ENCODE measurements at regions not wholly inside any gene's neighbourhood (a gene's known extent, or its start where the extent isn't known, plus 50 kb on each side); places are given as distances from the start of the nearest gene placed in this dataset.

DNA sequence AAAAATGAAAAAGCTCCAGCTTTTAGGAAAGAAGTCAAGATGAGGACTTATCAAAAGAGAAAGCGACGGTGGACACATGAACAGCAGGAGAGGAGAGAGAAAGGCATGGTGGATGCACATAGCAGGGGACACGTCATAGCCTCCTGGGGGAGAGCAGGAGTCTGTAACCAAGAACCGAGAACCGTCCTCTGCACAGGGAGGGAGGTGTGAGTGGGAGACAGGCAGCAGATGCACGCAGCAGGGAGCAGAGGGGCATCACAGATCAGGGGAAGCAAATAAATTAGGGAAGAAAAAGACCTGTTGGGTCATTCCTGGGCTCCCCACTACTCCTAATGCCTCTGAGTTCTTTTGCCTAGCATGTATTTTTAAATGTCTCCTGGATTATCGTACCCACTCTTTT lies 138.1 kb upstream of the RMST start:
- no peak for DNase-seq (ENCODE audit: low spot score)

DNA sequence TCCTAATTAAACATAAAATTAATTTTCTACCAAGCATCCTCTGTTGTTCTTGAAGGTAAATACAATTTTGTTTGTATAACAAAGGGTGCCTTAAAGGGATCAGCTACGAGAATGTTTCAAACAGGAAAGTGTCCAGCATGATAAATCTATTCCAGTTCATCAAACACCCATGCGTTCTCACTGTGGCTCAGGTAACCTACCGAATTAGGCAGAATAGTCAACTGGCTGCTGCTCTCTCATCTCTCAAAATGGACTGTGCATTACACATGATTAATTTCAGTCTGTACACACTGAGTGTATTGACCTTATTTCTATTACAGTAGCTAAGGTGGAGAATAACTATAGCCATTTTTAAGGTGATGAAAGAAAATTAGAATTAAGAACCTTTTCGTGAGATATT lies 127.5 kb upstream of the RMST start:
- no peak for DNase-seq (ENCODE audit: low spot score)

DNA sequence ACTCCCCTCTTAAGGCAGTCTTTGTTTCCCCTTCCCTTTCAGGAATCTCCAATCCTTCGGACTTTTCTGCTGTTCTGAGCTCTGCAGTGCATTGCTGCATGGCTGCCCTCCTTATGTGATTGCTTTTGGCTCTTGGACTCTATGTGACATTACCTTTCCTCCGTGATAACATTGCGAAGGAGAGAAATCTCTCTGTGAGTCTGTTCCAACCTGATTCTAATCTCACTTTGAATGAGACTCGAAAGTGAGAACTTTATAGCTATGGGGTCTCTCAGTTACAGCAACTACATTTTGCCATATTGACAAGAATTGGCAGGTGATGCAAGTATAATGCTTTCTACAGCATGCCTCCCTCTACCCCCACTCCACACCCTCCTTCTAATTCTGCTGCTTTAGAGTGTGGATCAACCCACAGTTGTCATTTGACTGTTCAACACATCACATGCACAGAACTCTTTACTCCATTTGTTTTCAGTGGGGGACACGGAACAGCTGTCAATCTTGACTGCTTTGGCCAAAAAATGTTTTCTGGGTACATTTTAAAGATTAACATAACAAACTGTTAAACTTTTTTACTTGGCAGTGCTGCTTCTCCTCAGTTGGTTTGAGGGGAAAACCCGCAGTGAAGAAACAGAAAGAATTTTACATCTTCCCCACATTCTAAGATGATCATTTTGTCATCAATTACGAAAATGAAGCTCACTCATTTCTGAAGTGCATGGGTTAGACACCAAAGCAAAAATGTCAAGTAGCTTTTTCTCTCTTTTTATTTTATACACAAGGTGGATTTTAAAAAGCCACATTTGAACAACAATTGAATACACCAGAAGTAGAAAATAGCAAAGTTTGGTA lies 125.5 kb upstream of the RMST start:
- DNase-seq (ENCODE audit: low spot score), result no peak

DNA sequence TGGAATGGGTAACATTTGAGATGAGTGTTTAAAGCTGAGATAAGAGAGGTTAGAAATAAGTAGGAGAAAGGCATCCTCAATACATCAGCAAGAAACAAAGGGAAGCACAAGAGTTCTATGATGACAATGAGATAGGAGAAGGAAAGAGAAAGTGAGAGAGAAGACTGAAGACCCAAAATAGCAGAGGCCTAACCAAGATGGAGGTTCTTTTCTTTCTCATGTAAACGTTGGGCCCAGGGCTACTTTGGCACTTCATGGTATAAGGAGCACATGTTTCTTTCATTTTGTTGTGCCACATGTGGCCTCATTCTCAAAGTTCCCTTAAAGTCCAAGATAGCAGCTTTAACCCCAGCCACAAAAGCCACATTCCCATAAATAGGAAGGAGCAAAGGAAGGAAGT lies 120.5 kb upstream of the RMST start:
- DNase-seq (ENCODE audit: low spot score), result no peak

DNA sequence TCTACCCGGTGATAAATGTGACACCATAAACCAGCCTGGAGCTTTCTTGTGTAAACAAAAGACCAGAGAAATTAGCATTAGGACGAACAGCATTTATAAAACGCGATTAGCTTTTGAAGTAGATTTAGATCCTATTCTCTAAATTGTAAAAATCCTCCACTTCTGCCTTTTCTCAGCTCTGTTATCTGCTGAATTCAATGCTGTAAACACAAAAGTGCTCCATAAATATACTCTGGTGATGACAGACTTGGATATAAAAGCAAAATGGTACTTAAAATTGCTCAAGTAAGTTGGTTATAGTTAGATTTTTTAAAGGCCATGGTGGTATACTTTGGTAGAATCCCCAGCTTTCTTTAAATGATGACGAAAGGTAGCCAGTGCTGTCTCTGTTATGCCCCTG lies 114.6 kb upstream of the RMST start:
- DNase-seq (ENCODE audit: low spot score), result no peak

DNA sequence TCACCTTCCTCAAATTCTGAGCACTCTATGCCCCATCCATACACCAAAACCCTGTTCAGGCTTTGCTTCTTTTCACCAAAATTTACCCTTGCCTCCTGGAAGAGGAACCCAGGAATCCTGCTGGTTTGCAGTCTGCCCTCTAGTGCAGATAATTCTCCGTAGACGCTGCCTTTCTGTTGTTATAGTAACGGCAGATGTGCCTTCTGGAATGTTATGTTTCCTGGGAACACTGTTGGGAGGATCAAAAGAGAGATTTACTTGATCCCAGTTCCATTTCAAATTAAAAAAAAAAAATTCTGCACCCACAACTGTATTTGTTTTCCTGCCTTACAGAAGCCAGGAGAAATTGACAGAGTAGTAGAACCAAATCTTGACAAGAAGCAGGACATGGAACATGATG lies 104.2 kb upstream of the RMST start:
- DNase-seq (ENCODE audit: low spot score), result no peak

DNA sequence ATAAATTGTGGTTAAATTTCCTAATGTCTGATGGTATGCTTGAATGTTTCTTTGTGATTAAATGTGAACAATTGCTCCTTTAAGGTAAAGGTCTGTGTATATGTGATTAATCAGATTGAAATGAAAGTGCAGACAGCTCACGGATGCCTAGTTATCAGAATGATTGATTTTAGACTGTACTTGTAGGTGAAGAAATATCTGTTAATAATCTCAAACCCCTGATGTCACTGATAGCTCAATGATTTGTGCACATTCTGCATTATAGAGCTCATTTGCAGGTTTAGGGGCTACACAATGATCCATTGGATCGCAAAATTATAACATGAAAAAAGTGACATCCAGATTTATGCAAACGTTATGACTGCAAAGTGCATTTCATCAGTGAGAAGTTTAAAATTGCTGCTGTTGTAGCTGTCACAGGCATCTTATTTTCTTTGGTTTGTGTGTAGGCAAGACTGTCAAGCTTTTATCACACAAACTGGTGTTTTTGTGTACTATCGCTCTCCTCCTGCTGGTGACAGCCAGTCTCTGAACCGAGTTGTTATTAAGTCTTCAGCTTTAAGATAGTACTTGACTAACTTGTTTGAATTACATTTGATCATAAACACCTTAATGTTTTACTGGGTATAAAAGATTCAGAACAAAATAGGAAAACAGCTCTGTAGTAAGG lies 103.4 kb upstream of the RMST start:
- no peak for DNase-seq (ENCODE audit: low spot score)

DNA sequence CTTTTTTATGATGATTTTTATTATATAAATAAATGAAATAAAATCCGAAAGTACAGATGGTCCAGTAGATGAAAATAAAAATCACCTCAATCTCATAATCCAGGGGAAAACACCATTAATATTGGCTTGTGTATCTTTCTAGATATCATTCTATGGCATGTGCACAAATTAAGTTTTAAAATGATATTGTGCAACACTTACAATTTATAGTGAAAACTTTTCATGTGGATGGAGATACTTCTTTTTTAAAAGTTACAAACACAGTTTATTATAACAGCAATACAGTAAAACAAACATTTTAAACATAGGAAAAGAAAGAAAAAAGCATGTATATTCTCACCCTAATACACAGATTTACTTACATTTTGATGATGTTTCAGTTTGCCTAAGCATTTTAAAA lies 98.9 kb upstream of the RMST start:
- DNase-seq (ENCODE audit: low spot score), result no peak

DNA sequence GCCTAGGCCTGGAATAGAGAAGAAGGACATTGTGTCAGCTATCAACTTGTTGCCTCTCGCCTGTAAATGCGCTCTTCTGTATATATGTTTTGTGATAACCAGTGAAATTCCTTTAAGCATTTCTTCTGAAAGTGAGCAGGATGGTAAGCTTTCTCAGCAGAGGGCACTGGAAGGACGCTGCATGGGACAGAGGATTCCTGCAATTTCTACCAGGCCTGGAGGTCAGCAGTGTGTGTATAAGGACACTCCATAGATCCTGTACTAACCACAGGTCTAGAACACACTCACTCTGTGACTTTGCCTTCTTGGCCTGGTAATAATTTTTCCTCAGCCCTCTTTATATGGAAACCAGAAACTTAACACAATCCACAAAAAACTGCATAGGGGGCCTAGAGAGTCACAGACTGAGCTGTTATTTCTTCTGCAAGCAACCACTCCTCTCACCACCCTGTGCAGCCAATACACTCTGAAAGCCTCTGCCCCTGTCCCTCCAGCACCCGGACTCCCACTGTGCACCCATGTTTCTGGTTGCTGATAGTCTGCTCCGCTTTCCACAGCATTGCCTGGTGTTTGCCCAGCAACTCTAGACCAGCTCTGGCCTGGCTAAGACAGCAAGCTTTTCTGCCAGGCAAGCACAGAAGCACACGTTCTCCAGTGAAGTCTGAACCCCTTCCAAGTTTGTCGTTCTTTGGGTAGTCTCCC lies 94.0 kb upstream of the RMST start:
- DNase-seq (ENCODE audit: low spot score), result peak; percentile 11

DNA sequence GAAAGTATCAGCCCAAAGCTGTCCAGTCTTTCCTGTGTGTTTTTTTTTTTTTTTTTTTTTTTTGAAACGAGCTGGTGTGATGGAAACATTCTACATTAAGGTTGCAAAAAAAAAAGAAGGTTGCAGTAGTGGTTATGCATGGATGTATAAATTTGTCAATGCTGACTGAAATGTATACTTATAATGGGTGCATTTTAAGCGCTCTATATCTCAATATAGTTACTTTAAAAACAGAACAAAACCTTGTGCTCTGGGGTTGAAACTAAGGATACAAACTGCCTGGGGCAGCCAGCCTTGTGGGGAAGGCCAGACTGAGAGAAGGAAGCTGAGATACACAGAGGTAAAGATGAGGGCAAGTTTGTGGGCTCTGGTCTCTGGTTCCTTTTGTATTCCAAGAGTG lies 87.3 kb upstream of the RMST start:
- DNase-seq (ENCODE audit: low spot score), result no peak

DNA sequence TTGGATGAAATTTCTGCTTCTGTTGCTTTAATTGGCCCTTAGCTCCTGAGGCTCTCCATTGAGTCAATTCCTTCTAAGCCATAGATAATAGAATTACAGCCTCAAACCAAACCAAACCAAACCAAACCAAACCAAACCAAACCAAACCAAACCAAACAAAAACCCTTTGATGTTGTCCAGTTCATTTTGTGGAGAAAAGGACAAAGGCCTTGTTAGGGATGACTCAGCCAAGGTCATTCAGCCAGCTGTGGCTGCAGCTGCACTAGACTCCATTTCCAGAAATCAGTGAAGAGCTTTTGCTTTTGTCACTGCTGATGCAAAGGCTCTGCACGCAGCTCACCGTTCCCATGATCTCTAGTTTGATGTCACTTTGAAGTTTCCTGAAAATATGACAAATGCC lies 82.2 kb upstream of the RMST start:
- DNase-seq (ENCODE audit: low spot score), result no peak

DNA sequence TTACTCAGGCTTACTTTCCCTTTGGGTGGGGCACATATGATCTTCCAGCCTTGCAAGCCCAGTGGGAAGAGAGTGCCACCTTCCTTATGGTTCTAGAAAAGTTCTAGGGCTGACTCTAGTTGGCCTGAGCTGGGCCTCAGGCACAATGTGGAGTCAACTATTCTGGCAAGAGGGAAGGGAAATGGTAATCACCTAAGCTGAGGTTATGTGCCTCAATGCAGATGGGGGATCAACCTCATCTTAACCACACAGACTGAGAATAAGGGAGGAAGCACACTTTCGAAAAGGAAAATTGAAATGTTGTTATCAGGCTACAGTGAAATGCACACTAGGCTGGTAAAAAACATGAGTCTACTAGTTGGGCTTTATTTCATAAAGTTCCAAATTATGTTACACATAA lies 77.5 kb upstream of the RMST start:
- DNase-seq (ENCODE audit: low spot score), result no peak

DNA sequence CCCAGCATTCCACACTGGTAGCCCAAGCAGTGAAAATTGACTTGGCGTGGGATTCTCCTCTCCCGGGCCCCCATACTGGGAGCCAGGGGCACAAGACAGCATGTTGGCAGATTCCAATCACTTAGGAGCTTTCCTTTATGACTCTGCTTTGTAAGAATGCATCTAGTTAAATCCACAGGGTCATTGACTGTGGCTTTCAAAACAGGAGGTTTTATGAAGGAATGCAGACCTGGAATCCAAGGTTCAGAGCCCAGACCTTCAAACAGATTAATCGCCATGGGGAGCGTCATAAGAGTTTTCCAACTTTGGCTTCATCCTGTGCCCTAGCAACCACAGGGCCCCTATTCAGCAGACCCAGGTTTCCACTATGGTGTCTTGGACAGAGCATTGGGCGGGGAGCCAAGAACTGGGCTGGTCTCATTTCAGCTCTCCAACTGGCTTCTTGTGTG lies 76.4 kb upstream of the RMST start:
- no peak for DNase-seq (ENCODE audit: low spot score)

DNA sequence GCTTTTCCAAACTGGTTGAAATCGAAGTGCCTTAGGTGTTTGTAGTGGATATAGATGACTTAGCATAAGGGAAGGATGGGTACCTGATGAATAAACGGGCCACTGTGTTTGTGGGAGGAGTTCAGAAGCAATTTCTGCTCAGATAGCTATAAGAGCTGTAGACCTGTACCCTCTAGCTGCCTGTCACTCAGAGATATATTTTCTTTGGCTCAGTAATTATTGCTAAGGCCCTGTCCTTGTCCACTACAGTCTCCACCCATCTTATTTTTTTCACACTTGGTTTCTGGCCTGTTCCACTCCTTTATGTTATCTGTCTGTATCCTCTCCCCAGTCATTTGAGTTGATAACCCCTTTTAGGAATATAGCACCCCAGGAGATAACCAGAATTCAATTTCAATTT lies 74.8 kb upstream of the RMST start:
- no peak for DNase-seq (ENCODE audit: low spot score)

DNA sequence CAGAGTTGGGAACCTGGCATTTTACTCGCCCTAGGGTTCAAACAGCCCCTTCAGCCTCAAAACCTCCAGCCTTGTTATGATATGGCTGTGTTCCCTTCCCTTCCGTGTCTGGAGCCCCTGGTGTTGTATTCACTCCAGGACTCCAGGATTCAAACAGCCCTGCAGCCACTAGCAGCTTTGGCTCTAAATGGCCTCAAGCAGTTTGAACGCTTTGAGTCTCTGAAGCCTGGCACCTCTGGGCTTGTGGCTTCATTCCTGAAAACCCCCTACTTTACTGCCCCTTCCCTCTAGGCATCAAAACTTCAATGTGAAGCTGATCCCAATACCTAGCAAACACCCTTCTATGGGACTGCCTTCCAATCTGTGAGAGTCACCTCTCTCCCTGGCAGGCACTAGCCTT lies 67.9 kb upstream of the RMST start:
- no peak for DNase-seq (ENCODE audit: low spot score)

DNA sequence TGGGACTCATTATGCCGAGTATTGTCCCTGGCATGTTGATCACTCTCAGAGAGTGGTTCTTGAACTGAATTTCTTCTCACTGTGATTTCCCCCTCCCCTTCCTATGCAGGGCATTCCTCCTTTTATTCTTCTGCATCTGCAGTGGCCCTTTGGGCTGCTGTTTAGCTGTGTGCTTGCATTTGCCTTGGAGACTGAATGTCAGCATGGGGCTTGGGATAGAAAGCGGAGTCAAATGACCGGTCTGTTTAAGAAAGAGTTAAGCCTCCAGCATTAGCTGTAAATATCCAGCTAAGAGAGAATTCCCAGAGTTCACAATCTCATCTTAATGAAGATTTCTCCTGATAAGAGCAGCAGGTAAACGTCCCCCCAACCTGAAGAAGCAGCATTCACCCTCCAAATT lies 65.6 kb upstream of the RMST start:
- DNase-seq (ENCODE audit: low spot score), result no peak

DNA sequence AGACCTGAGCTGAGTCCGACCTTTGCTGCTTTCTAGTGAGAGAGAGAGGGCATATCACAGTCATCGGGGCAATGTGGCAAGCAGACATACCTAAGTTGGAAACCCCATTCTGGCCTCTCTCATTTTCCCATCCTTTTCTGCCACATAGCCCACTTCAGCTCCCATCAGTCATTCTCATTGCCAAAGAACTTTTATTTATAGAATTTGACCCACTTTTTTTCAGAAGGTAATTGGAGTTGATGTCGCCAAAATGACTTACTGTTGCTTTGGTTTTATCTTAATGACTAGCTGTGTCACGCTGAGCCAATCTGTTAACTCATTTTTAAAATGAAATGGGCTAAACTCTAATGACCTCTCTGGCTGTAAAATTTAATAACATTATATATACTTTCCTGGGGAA lies 63.9 kb upstream of the RMST start:
- no peak for DNase-seq (ENCODE audit: low spot score)

DNA sequence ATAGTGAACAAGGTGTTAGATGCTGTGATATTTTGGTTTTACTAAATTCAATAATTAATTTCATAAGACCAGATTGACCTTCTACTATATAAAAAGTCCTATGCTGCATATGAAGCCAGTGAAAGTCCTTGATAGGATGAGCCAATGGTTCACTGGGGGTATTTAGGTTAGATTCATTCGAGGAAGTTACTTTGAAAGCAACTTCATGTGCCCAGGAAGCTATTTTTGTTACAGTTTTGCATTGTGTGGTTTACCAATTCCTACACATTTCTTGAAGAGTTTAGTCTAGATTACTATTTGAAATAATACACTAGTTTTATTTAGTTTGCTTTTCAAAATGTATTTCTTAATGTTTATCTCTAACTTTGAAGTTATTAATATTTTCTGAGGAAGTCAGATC lies 58.5 kb upstream of the RMST start:
- DNase-seq (ENCODE audit: low spot score), result no peak

DNA sequence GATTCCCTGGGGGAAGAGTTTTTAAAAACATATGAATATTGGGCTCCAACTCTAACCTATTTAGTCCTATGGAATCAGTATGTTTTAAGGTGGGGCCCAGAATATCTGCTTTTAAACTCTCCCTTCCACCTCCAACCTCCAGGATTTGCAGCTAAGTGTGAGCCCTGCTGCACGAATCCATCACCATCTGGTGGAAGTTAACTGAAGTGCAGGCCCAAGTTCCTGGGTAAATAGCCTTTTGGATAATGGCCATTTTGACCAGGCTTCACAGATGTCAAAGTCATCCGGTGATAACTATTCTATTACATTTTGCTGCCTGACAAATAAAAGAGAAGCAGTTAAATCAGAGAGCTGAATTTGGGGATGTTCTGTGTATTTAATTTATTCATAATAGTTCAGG lies 58.1 kb upstream of the RMST start:
- peak; percentile 53 for DNase-seq (ENCODE audit: low spot score)

DNA sequence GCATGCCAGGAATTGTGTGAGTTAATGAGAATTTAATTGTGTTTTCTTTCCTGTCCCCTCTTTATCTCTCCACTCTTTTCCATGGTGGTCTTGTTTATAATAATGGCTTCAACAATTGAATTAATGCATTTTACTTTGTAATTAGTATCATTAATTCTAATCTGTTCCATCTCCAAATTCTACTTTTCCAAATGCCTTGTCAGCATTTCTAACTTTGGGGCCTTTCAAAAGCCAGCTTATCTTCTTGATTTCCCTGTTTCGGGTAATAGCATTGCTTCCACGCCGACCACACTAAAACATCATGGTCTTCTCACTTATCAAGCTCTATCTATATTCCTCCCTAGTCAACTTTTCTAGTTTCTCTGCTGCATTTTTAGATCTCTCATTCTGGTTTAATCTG lies 54.2 kb upstream of the RMST start:
- no peak for DNase-seq (ENCODE audit: low spot score)

DNA sequence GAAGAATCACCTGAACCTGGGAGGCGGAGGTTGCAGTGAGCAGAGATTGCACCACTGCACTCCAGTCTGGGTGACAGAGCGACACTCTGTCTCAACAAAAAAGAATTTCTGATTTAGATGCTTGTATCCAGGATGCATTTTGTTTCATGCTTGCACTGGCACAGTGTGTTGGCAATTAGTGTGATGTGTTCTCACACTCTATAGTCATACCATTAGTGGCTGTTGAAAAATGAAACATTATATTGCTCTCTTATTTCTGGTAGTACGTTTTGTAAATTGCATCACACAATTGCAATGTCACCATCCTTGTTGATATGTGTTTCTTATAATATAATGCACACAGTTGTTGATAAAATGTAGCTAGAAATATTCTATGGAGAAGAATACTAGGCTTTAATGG lies 51.3 kb upstream of the RMST start:
- DNase-seq (ENCODE audit: low spot score), result no peak
